ENCODE measurements at regions not wholly inside any gene's neighbourhood (a gene's known extent, or its start where the extent isn't known, plus 50 kb on each side); places are given as distances from the start of the nearest gene placed in this dataset.

DNA sequence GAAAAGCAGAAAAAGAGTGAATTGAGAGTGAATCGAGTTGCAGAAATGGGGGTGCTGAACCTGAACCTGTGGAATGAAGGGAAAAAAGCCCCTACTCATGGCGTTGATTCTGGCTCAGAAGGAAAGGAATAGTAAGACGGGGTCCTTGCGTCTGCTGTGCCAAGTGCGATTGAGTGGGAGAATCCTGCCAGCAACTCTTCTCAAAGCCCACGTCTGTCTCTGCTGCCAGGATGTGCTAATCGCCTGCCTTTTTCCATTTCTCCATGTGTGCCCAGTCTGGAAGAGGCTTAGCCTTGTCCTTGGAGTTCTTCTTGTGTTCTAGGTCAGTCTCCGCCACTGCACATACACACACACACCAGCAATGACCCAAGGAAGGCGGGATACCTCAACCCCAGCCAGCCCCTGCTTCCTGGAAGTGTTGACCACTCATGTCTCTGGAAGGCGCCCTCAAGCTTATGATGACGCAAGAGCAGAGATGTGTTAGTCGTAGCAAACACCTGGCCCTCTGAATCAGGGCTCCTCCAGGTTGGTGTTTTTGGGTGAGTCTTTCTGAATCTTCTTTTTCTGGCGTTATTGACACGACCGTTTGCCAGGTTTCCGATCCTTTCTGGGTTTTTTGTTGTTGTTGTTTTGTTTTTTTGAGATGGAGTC, 262.4 kb upstream of the PROK2 start:
- peaks cover 1% of the 10 kb centered on the region; the same call in 1 of the 2 replicates for H3K27me3 ChIP-seq (ENCODE audit: control insufficient read depth, insufficient read depth, low read length)
- no peak overlapping the region for H2BK15ac ChIP-seq (ENCODE audit: low read depth, low read length)
- no peak overlapping the region for H3K56ac ChIP-seq (ENCODE audit: extremely low read depth, insufficient read depth, low read length)
- no peak overlapping the region for H2AFZ ChIP-seq (replicated peaks; ENCODE audit: low read length, poor library complexity)
- no peak overlapping the region for H2AK5ac ChIP-seq (ENCODE audit: low read depth, low read length)
- H4K20me1 ChIP-seq (ENCODE audit: insufficient read depth, low read length): no peaks in the 10 kb centered on the region
- H2AK9ac ChIP-seq (replicated peaks; ENCODE audit: low read depth, low read length, poor library complexity): no peak overlapping the region
- dilution Hi-C loops (cut with HindIII; ENCODE audit: low sequenced_read_pairs, unreplicated experiment): no loop called here
- DNase-seq (no peak), ATAC-seq (ENCODE audit: low read depth) (no peak)
- intact Hi-C loops (cut with micrococcal nuclease): no loop called here
- in situ Hi-C loops (cut with MboI; ENCODE audit: low sequenced_read_pairs): no loop called here
- no peak overlapping the region for H3K14ac ChIP-seq (replicated peaks; ENCODE audit: low read depth, low read length)
- no peak overlapping the region for H3K9ac ChIP-seq (ENCODE audit: low read depth, low read length)
- H3K4me2 ChIP-seq (ENCODE audit: low read depth, low read length): no peak overlapping the region
- H4K5ac ChIP-seq (ENCODE audit: low read depth, low read length): no peak overlapping the region
- ChIA-PET POLR2A (ENCODE audit: unreplicated experiment) (no interaction called here), CTCF (no interaction called here)
- peak; percentile 44; the same call in 1 of the 2 replicates for TF ChIP-seq CEBPB (IDR thresholded peaks at IDR 0.05; ENCODE audit: low read depth, low read length)
- TF ChIP-seq, protein P1, sequence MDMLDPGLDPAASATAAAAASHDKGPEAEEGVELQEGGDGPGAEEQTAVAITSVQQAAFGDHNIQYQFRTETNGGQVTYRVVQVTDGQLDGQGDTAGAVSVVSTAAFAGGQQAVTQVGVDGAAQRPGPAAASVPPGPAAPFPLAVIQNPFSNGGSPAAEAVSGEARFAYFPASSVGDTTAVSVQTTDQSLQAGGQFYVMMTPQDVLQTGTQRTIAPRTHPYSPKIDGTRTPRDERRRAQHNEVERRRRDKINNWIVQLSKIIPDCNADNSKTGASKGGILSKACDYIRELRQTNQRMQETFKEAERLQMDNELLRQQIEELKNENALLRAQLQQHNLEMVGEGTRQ (IDR thresholded peaks at IDR 0.05; ENCODE audit: low read depth, low read length): no peak
- H4K91ac ChIP-seq (ENCODE audit: insufficient read depth, low read depth, low read length): no peak overlapping the region
- no peak overlapping the region for H3K27ac ChIP-seq (ENCODE audit: insufficient read depth, low read length)
- H2BK5ac ChIP-seq (ENCODE audit: low read depth, low read length, poor library complexity, severe bottlenecking): no peak overlapping the region
- no peaks in the 10 kb centered on the region for H3K9me3 ChIP-seq (ENCODE audit: control insufficient read depth, insufficient read depth, low read length)
- H3K4ac ChIP-seq (ENCODE audit: low read depth, low read length): no peak overlapping the region
- H3K79me1 ChIP-seq (ENCODE audit: low read depth in 1 of 2, low read length in 2 of 2): no peaks in the 10 kb centered on the region
- H2BK120ac ChIP-seq (ENCODE audit: low read depth, low read length): no peak overlapping the region
- no peak overlapping the region for H3K23ac ChIP-seq (ENCODE audit: low read depth, low read length)
- BruUV-seq (replicated peaks): no TSS peak
- H3K36me3 ChIP-seq (ENCODE audit: control insufficient read depth, insufficient read depth, low read length): no peaks in the 10 kb centered on the region
- H2BK20ac ChIP-seq (ENCODE audit: low read depth, low read length): no peak overlapping the region
- no peak overlapping the region for H4K8ac ChIP-seq (ENCODE audit: low read depth in 2 of 2, low read length in 2 of 2)
- H3K18ac ChIP-seq (ENCODE audit: low read depth, low read length): no peak overlapping the region
- no peaks in the 10 kb centered on the region for H3K4me1 ChIP-seq (ENCODE audit: control insufficient read depth, insufficient read depth, low read length)
- no peak overlapping the region for H3K4me3 ChIP-seq (ENCODE audit: insufficient read depth, low read depth, low read length)
- no peaks in the 10 kb centered on the region for H3K9me1 ChIP-seq (ENCODE audit: insufficient read depth, low read length)
- WGBS, 2 experiments (ENCODE audit: extremely low coverage in 2 of 2, insufficient read length in 1 of 2): 70% methylated on average over 5 of the region's 16 CpGs; no CpG with 5 or more reads in 1 of the 2 experiments

All from IMR-90 (cell line).